Memory B cell (primary cell): ENCODE measurements at regions not wholly inside any gene's neighbourhood (a gene's known extent, or its start where the extent isn't known, plus 50 kb on each side); places are given as distances from the start of the nearest gene placed in this dataset.

Experiments used
- ATAC-seq: fragments of 150-1000 bp; cut with Tn5 transposase; 2 replicates; pipeline ENCODE4 v1.10.0; 2021; ENCODE audit warnings: low read depth, mild to moderate bottlenecking, moderate library complexity
- DNase-seq, 2 donors: peaks; one replicate each; pipeline ENCODE4 v3.0.0; 2022; ENCODE audit warnings: low spot score in 2 of 2
- H3K27ac Mint-ChIP-seq: one replicate; pipeline ENCODE4 v1.8.0; 2022; ENCODE audit warnings: mild to moderate bottlenecking, moderate library complexity, mixed read lengths
- H3K27me3 Mint-ChIP-seq: one replicate; pipeline ENCODE4 v1.8.0; 2022; ENCODE audit warnings: mixed read lengths
- H3K36me3 Mint-ChIP-seq: one replicate; pipeline ENCODE4 v1.8.0; 2022; ENCODE audit warnings: mild to moderate bottlenecking, mixed read lengths
- H3K4me1 Mint-ChIP-seq: one replicate; pipeline ENCODE4 v1.8.0; 2022; ENCODE audit warnings: mixed read lengths
- H3K4me3 Mint-ChIP-seq: one replicate; pipeline ENCODE4 v1.8.0; 2022; ENCODE audit warnings: mild to moderate bottlenecking, moderate library complexity, mixed read lengths
- H3K9me3 Mint-ChIP-seq: one replicate; pipeline ENCODE4 v1.8.0; 2022; ENCODE audit warnings: mixed read lengths

- DNase-seq = no peak
- no peaks in the 10 kb centered on the region for H3K36me3 Mint-ChIP-seq
- ATAC-seq = no peak
- H3K4me1 Mint-ChIP-seq = peaks cover 2% of the 10 kb centered on the region
- H3K4me3 Mint-ChIP-seq = no peak overlapping the region
- no peaks in the 10 kb centered on the region for H3K27me3 Mint-ChIP-seq
- peaks cover 8% of the 10 kb centered on the region for H3K9me3 Mint-ChIP-seq
- H3K27ac Mint-ChIP-seq = no peak overlapping the region
Measured at GRCh38 chr9:13383855-13384254, 104.4 kb upstream of the MPDZ start.

- DNase-seq (no peak), ATAC-seq (no peak)
- peaks cover 2% of the 10 kb centered on the region for H3K4me1 Mint-ChIP-seq
- H3K4me3 Mint-ChIP-seq = no peak overlapping the region
- no peaks in the 10 kb centered on the region for H3K36me3 Mint-ChIP-seq
- H3K9me3 Mint-ChIP-seq = peaks cover 8% of the 10 kb centered on the region
- H3K27me3 Mint-ChIP-seq = no peaks in the 10 kb centered on the region
- H3K27ac Mint-ChIP-seq = no peak overlapping the region
Measured at GRCh38 chr9:13383216-13383615, 103.7 kb upstream of the MPDZ start.

GRCh38 chr9:13382595-13382994, 103.1 kb upstream of the MPDZ start:
- DNase-seq = no peak

GRCh38 chr9:13380903-13381302, 101.4 kb upstream of the MPDZ start:
- H3K9me3 Mint-ChIP-seq = peaks cover 6% of the 10 kb centered on the region
- no peak overlapping the region for H3K27ac Mint-ChIP-seq
- no peak overlapping the region for H3K4me3 Mint-ChIP-seq
- no peak for ATAC-seq
- H3K4me1 Mint-ChIP-seq = peaks cover 2% of the 10 kb centered on the region
- no peak for DNase-seq
- H3K27me3 Mint-ChIP-seq = no peaks in the 10 kb centered on the region
- no peaks in the 10 kb centered on the region for H3K36me3 Mint-ChIP-seq

More at GRCh38 chr9:13382595-13382994, 103.1 kb upstream of the MPDZ start:
- peaks cover 2% of the 10 kb centered on the region for H3K4me1 Mint-ChIP-seq
- H3K27me3 Mint-ChIP-seq = no peaks in the 10 kb centered on the region
- no peak for ATAC-seq
- H3K36me3 Mint-ChIP-seq = no peaks in the 10 kb centered on the region
- H3K27ac Mint-ChIP-seq = no peak overlapping the region
- no peak overlapping the region for H3K4me3 Mint-ChIP-seq
- H3K9me3 Mint-ChIP-seq = peaks cover 8% of the 10 kb centered on the region

- DNase-seq (no peak), ATAC-seq (no peak)
- H3K9me3 Mint-ChIP-seq = peaks cover 2% of the 10 kb centered on the region
- no peak overlapping the region for H3K27ac Mint-ChIP-seq
- no peaks in the 10 kb centered on the region for H3K36me3 Mint-ChIP-seq
- H3K27me3 Mint-ChIP-seq = no peaks in the 10 kb centered on the region
- peaks cover 2% of the 10 kb centered on the region for H3K4me1 Mint-ChIP-seq
- no peak overlapping the region for H3K4me3 Mint-ChIP-seq
Measured at GRCh38 chr9:13378154-13378553, 98.7 kb upstream of the MPDZ start.

GRCh38 chr9:13377171-13377925, 97.9 kb upstream of the MPDZ start:
- Mint-ChIP-seq H3K4me1 (no peaks in the 10 kb centered on the region), H3K9me3 (no peaks in the 10 kb centered on the region), H3K27ac (no peak overlapping the region), H3K36me3 (no peaks in the 10 kb centered on the region), H3K27me3 (no peaks in the 10 kb centered on the region), H3K4me3 (no peak overlapping the region)
- no peak for ATAC-seq
- DNase-seq = no peak

- DNase-seq (no peak), ATAC-seq (no peak)
- no peak overlapping the region for H3K4me3 Mint-ChIP-seq
- no peaks in the 10 kb centered on the region for H3K9me3 Mint-ChIP-seq
- H3K27me3 Mint-ChIP-seq = no peaks in the 10 kb centered on the region
- H3K36me3 Mint-ChIP-seq = no peaks in the 10 kb centered on the region
- H3K27ac Mint-ChIP-seq = no peak overlapping the region
- H3K4me1 Mint-ChIP-seq = no peaks in the 10 kb centered on the region
Measured at GRCh38 chr9:13372510-13372909, 93.0 kb upstream of the MPDZ start.

GRCh38 chr9:13369431-13369830, 89.9 kb upstream of the MPDZ start:
- H3K36me3 Mint-ChIP-seq = no peaks in the 10 kb centered on the region
- H3K4me1 Mint-ChIP-seq = no peaks in the 10 kb centered on the region

GRCh38 chr9:13367784-13368183, 88.3 kb upstream of the MPDZ start:
- no peak overlapping the region for H3K4me3 Mint-ChIP-seq
- H3K36me3 Mint-ChIP-seq = no peaks in the 10 kb centered on the region
- no peaks in the 10 kb centered on the region for H3K4me1 Mint-ChIP-seq
- ATAC-seq = no peak
- H3K27me3 Mint-ChIP-seq = no peaks in the 10 kb centered on the region
- H3K9me3 Mint-ChIP-seq = peaks cover 1% of the 10 kb centered on the region
- no peak for DNase-seq
- no peak overlapping the region for H3K27ac Mint-ChIP-seq

More at GRCh38 chr9:13369431-13369830, 89.9 kb upstream of the MPDZ start:
- ATAC-seq (no peak), DNase-seq (no peak)
- H3K27me3 Mint-ChIP-seq = no peaks in the 10 kb centered on the region
- H3K27ac Mint-ChIP-seq = no peak overlapping the region
- peaks cover 1% of the 10 kb centered on the region for H3K9me3 Mint-ChIP-seq
- H3K4me3 Mint-ChIP-seq = no peak overlapping the region

- ATAC-seq = no peak
- peaks cover 1% of the 10 kb centered on the region for H3K9me3 Mint-ChIP-seq
- no peaks in the 10 kb centered on the region for H3K36me3 Mint-ChIP-seq
- no peak overlapping the region for H3K27ac Mint-ChIP-seq
- no peak overlapping the region for H3K4me3 Mint-ChIP-seq
- DNase-seq = no peak
- H3K27me3 Mint-ChIP-seq = no peaks in the 10 kb centered on the region
- no peaks in the 10 kb centered on the region for H3K4me1 Mint-ChIP-seq
Measured at GRCh38 chr9:13364271-13365000, 84.9 kb upstream of the MPDZ start.

GRCh38 chr9:13361076-13361475, 81.6 kb upstream of the MPDZ start:
- H3K36me3 Mint-ChIP-seq = no peaks in the 10 kb centered on the region
- H3K27me3 Mint-ChIP-seq = no peaks in the 10 kb centered on the region
- no peaks in the 10 kb centered on the region for H3K9me3 Mint-ChIP-seq
- ATAC-seq (no peak), DNase-seq (no peak)
- H3K4me3 Mint-ChIP-seq = no peak overlapping the region
- no peak overlapping the region for H3K27ac Mint-ChIP-seq
- H3K4me1 Mint-ChIP-seq = no peaks in the 10 kb centered on the region

- Mint-ChIP-seq H3K27ac (no peak overlapping the region), H3K9me3 (no peaks in the 10 kb centered on the region), H3K36me3 (no peaks in the 10 kb centered on the region), H3K4me1 (no peaks in the 10 kb centered on the region), H3K4me3 (no peak overlapping the region), H3K27me3 (no peaks in the 10 kb centered on the region)
- no peak for ATAC-seq
- DNase-seq = no peak
Measured at GRCh38 chr9:13360188-13360587, 80.7 kb upstream of the MPDZ start.

- Mint-ChIP-seq H3K4me1 (no peaks in the 10 kb centered on the region), H3K9me3 (no peaks in the 10 kb centered on the region), H3K36me3 (no peaks in the 10 kb centered on the region), H3K4me3 (no peak overlapping the region), H3K27ac (no peak overlapping the region), H3K27me3 (no peaks in the 10 kb centered on the region)
- no peak for DNase-seq
- ATAC-seq = no peak
Measured at GRCh38 chr9:13358128-13358527, 78.6 kb upstream of the MPDZ start.

- DNase-seq (no peak), ATAC-seq (no peak)
- Mint-ChIP-seq H3K4me3 (no peak overlapping the region), H3K27ac (no peak overlapping the region), H3K9me3 (no peaks in the 10 kb centered on the region), H3K4me1 (no peaks in the 10 kb centered on the region), H3K36me3 (no peaks in the 10 kb centered on the region), H3K27me3 (peaks cover 2% of the 10 kb centered on the region)
Measured at GRCh38 chr9:13354733-13355132, 75.2 kb upstream of the MPDZ start.
